HG02938 (cell line): ENCODE measurements at regions not wholly inside any gene's neighbourhood (a gene's known extent, or its start where the extent isn't known, plus 50 kb on each side); places are given as distances from the start of the nearest gene placed in this dataset.
"Not testable (repeated sequence)": the region's sequence is repeated elsewhere in the genome, so short reads cannot be mapped to it uniquely, and the experiment has no call there.

Experiments
- ATAC-seq: cut with Tn5 transposase; IDR thresholded peaks from one replicate; pipeline ENCODE4 v1.9.1; 2021; ENCODE audit warnings: mild to moderate bottlenecking, moderate library complexity; ENCODE audit not compliant: unreplicated experiment

GRCh38 chr5:4013106-4013898 is 417.7 kb downstream of the IRX1 start:
- ATAC-seq = no peak

GRCh38 chr5:4015709-4016108 is 420.1 kb downstream of the IRX1 start:
- no peak for ATAC-seq

GRCh38 chr5:4017076-4017803 is 421.6 kb downstream of the IRX1 start:
- no peak for ATAC-seq

- no peak for ATAC-seq
Observed at GRCh38 chr5:4018007-4018406, 422.4 kb downstream of the IRX1 start.

- no peak for ATAC-seq
Observed at GRCh38 chr5:4019009-4019769, 423.6 kb downstream of the IRX1 start.

- no peak for ATAC-seq
Observed at GRCh38 chr5:4019841-4020240, 424.2 kb downstream of the IRX1 start.

GRCh38 chr5:4020400-4020799 is 424.8 kb downstream of the IRX1 start:
- ATAC-seq = no peak

GRCh38 chr5:4022056-4022670 is 426.5 kb downstream of the IRX1 start:
- no peak for ATAC-seq

GRCh38 chr5:4023091-4023752 is 427.6 kb downstream of the IRX1 start:
- ATAC-seq = no peak

GRCh38 chr5:4023753-4024335 is 428.2 kb downstream of the IRX1 start:
- ATAC-seq = no peak

- ATAC-seq = no peak
Observed at GRCh38 chr5:4027088-4027734, 431.6 kb downstream of the IRX1 start.

GRCh38 chr5:4028384-4028783 is 432.8 kb downstream of the IRX1 start:
- no peak for ATAC-seq

- ATAC-seq = not testable (repeated sequence)
Observed at GRCh38 chr5:4033546-4033945, 437.9 kb downstream of the IRX1 start.

- no peak for ATAC-seq
Observed at GRCh38 chr5:4036861-4037260, 441.2 kb downstream of the IRX1 start.

GRCh38 chr5:4038994-4039393 is 443.4 kb downstream of the IRX1 start:
- ATAC-seq = no peak

- no peak for ATAC-seq
Observed at GRCh38 chr5:4042311-4042710, 446.7 kb downstream of the IRX1 start.

GRCh38 chr5:4043135-4043534 is 447.5 kb downstream of the IRX1 start:
- ATAC-seq = no peak

- no peak for ATAC-seq
Observed at GRCh38 chr5:4044881-4045280, 449.2 kb downstream of the IRX1 start.

GRCh38 chr5:4048398-4048797 is 452.8 kb downstream of the IRX1 start:
- no peak for ATAC-seq

GRCh38 chr5:4050203-4050602 is 454.6 kb downstream of the IRX1 start:
- no peak for ATAC-seq
